A172 (cell line): ENCODE measurements at regions not wholly inside any gene's neighbourhood (a gene's known extent, or its start where the extent isn't known, plus 50 kb on each side); places are given as distances from the start of the nearest gene placed in this dataset.
"Not testable (repeated sequence)": the region's sequence is repeated elsewhere in the genome, so short reads cannot be mapped to it uniquely, and the experiment has no call there.

Experiments used
- DNase-seq: peaks from one replicate; pipeline ENCODE4 v3.0.0-alpha.2; 2015; ENCODE audit warnings: low spot score

- no peak for DNase-seq
These were observed 117.3 kb downstream of the C16orf95 start for GRCh38 chr16:87199901-87200300.

GRCh38 chr16:87200637-87201036 is 116.6 kb downstream of the C16orf95 start:
- no peak for DNase-seq

DNA sequence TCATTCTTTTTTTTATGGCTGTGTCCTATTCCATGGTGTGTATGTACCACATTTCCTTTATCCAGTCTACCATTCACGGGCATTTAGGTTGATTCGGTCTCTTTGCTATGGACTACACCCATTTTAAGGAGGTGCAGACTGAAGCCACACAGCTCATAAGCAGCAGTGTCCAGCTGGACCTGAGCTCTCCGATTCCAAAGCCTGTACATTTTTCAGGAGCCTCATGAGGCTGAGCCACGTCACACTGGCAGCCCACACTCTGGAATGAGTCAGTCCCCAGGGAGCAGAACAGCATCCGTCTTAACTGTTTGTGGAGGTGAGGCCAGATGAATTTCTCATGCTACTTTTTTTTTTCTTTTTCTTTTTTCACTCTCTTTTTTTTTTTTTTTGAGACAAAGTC is 116.1 kb downstream of the C16orf95 start:
- DNase-seq: peak; percentile 97

- no peak for DNase-seq
These were observed 115.4 kb downstream of the C16orf95 start for GRCh38 chr16:87201790-87202189.

DNA sequence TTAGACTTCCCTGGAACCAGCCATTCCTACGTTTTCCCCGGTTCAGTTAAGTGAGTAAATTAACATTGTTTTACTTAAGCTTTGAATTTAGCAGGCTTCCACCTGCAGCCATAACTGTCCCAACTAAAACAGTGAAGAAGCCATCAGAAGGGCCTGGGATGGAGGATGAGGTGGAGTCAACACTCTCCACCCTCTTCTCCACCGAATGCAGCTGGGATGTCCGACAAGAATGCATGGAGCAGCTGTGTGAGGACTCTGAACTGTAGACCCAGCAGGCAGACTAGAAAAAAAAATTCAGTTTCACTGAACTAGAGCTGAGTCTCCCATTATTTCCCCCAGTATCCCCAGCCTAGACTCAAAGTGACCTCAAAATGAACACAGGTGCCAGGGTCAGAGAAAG is 114.8 kb downstream of the C16orf95 start:
- DNase-seq: peak; percentile 18

DNA sequence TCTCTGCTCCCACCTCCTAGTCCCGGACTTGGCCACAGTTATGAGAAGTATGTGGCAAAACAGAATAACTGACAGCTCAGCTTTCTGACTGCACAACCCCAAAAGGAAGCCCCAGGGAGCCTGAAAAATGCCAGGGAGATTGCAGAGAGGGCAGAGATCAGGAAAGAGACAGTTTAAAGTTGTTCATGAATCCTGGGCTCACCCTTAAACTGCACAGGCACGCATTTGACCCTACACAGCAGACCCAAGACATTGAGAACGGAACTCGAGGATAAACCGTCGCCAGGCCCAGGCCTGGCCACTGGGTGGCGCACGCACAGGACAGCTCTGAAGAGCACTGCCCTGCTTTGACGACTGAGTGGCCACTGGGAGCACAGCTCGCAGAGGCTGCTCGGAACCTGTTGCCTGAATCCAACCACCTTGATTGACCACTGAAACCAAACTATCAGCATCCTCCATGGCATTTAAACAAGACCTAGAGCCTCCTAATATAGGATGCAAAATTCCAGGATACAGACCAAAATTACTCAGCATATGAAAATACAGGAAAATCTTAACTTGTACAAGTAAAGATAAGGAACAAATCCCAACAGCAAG is 114.0 kb downstream of the C16orf95 start:
- peak; percentile 82 for DNase-seq

- peak; percentile 51 for DNase-seq
These were observed 110.3 kb downstream of the C16orf95 start for GRCh38 chr16:87206646-87207451.

DNA sequence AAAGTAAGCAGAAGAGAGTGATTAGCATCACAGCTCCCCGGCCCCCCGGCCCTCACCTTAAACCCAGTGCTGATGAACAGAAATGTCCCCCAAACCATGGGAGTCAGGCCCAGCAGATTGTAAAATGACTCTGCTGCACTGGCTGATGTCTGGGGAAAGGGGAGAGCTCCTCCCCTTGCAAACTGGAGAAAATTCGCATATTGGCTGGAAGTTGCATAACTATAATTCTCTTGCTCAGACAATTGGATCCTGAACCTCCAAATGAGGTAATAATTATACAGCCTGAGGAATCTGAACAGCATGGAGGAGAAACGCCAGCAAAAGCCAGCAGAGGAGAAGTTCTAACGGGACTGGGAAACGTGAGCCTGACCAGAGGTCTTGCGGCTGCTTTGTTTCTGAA is 109.7 kb downstream of the C16orf95 start:
- DNase-seq: peak; percentile 37

DNA sequence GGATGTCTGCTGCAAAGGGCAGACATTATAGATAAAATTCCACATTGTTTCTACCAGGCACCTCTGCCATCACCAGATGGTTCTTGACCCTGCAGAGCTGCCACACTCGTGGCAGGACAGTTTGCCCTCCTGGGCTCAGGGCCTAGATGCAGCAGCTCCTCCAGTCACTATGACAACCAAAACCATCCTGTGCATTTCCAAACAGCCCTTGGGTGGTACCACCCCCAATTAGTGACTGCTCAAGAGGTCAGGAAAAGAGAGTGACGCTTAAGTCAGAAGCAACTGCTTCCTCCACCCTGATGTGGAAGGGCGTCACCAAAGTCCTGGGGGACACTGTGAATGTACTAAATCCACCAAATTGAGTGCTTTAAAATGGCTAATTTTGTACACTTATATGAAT is 109.2 kb downstream of the C16orf95 start:
- no peak for DNase-seq

DNA sequence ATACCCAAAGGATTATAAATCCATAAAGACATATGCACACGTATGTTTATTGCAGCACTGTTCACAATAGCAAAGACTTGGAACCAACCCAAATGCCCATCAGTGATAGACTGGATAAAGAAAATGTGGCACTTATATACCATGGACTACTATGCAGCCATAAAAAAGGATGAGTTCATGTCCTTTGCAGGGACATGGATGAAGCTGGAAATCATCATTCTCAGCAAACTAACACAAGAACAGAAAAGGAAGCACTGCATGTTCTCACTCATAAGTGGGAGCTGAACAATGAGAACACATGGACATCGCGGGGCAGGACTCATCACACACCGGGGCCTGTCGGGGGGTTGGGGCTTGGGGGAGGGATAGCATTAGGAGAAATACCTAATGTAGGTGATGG is 108.2 kb downstream of the C16orf95 start:
- DNase-seq: not testable (repeated sequence)

DNA sequence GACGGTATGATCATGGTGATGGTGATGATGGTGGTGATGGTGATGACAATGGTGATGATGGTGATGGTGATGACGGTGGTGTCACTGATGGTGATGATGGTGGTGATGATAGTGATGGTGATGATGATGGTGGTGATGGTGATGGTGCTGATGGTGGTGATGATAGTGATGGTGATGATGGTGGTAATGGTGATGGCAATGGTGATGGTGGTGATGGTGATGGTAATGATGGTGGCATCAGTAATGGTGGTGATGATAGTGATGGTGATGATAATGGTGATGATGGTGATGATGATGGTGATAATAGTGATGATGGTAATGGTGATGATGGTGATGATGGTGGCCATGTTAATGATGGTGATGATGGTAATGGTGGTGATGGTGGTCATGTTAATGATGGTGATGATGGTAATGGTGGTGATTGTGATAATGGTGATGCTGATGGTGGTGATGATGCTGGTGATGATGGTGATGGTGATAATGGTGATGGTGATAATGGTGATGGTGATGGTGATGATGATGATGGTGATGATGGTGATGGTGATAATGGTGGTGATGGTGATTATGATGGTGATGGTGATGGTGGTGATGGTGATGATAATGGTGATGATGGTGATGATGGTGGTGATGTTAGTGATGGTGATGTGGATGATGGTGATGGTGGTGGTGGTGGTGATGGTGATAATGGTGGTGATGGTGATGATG is 107.2 kb downstream of the C16orf95 start:
- DNase-seq: no peak

DNA sequence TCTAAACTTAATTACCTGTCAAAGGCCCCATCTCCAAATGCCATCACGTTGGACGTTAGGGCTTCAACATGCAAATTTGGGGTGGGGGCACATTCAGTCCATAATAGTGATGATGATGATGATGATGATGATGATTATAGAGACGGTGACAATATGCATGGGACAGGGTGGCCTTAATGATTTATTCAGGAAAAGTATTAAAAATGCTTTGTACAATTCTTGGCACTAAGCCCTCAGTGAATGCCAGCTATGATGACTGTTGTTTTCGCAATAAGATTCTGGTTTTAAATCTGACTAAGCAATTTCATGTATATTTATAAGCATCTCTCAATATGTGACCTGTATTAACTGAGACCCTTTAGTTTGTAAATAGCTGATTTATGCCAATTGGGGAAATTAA is 106.3 kb downstream of the C16orf95 start:
- DNase-seq: no peak

- no peak for DNase-seq
These were observed 105.2 kb downstream of the C16orf95 start for GRCh38 chr16:87212026-87212425.

DNA sequence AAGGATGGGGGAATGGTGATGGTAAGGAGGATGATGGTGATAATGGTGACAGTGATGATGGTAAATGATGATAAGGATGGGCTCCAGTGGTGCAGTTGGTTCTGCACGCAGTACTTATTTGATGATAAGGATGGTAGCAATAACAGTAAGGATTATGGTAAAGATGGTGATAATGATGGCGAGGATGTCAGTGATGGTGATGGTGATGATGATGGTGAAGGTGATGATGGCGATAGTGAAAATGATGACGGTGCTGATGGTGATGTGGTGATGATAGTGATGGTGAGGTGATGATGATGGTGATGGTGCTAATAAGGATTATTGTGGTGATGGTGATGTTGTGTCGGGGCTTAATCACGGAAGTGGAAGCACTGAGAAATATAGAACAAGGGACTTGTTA is 103.7 kb downstream of the C16orf95 start:
- no peak for DNase-seq

- DNase-seq: no peak
These were observed 100.9 kb downstream of the C16orf95 start for GRCh38 chr16:87216148-87216840.

DNA sequence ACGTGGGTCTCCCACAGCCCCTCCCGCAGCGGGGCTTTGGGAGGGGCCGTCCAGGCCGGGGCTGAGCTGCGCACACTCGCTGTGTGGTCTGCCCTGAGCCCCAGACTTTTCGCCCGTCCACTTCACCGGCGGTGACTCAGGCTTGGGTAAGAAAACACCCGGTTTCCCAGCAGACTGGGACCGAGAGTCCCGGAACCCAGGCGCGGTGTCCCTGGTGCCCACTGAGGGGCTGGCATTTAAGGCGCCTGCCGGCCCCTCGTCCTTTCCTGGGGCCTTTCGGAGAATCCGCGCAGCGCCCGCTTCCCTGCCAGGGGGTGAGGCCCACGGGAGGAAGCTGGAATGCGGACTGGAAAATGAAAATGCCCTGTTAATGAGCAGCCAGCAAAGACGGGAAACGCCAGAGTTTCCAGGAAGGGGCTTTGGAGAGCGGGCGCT is 100.3 kb downstream of the C16orf95 start:
- DNase-seq: no peak

- not testable (repeated sequence) for DNase-seq
These were observed 99.4 kb downstream of the C16orf95 start for GRCh38 chr16:87217802-87218201.

DNA sequence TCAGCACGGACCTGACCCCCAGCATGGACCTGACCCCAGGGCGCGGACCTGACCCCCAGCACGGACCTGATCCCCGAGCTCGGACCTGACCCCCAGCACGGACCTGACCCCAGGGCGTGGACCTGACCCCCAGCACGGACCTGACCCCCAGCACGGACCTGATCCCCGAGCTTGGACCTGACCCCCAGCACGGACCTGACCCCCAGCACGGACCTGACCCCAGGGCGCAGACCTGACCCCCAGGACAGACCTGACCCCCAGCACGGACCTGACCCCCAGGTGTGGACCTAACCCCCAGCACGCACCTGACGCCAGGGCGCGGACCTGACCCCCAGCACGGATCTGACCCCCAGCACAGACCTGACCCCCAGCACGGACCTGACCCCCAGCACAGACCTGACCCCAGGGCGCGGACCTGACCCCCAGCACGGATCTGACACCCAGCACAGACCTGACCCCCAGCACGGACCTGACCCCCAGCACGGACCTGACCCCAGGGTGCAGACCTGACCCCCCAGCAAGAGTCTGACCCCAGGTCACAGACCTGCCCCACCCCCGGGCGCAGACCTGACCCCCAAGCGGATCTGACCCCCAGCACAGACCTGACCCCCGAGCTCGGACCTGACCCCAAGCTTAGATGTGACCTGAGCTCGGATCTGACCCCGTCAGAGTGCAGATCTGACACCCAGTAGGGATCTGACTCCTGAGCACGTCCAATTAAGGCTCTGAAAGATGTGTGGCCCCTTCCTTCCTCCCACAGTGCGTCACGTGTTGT is 98.7 kb downstream of the C16orf95 start:
- DNase-seq: no peak

DNA sequence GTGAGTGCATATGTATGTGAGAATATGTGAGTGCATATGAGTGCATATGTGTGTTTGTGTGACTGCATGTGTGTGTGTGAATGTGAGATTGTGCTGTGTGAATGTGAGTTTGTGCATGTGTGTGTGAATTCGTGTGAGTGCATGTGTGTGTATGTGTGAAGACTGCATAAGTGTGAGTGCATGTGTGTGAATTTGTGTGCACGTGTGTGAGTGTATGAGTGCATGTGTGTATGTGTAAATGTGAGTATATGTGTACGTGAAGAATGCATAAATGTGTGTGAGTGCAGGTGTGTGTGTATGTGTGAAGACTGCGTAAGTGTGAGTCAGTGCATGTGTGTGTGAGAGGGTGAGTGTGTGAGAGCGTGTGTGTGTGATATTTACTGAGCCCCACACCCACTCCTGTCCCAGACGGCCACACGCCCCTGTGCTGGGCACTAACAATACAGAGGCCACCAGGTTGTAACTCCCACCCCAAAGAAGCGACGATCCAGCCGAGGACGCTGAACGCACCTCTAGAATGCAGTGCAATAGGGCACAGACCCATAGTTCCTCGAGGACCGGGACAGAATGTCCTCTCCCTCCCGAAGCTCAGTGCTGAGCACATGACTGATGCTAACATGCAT is 97.8 kb downstream of the C16orf95 start:
- DNase-seq: no peak

GRCh38 chr16:87221633-87222032 is 95.6 kb downstream of the C16orf95 start:
- no peak for DNase-seq

GRCh38 chr16:87222335-87222734 is 94.9 kb downstream of the C16orf95 start:
- no peak for DNase-seq
